HG03378 (cell line): ENCODE measurements at regions not wholly inside any gene's neighbourhood (a gene's known extent, or its start where the extent isn't known, plus 50 kb on each side); places are given as distances from the start of the nearest gene placed in this dataset.
A peak's percentile ranks its signal among the peaks of the same experiment; 100 is the strongest.
"Not testable (repeated sequence)": the region's sequence is repeated elsewhere in the genome, so short reads cannot be mapped to it uniquely, and the experiment has no call there.

Source experiments
- ATAC-seq: cut with Tn5 transposase; IDR thresholded peaks from one replicate; pipeline ENCODE4 v1.9.1; 2021; ENCODE audit warnings: mild to moderate bottlenecking, moderate library complexity; ENCODE audit not compliant: unreplicated experiment

DNA sequence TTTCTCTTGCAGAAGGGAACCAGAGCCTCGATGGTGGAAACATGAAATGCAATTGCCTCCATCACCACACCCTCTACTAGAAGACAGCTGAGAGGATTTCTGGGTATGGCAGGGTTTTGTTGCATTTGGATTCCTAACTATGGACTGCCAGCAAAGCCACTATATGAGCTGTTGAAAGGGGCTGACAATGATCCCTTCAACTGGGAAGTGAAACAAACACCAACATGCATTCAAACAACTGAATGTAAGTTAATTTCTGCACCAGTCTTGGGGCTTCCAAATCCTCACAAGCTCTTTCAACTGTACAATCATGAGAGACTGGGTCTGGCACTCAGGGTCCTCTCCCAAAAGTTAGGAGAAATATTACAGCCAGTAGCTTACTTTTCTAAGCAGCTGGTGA lies 116.7 kb upstream of the PLCL2 start:
- no peak for ATAC-seq

- ATAC-seq: no peak
These were observed 115.8 kb upstream of the PLCL2 start for GRCh38 chr3:16768956-16769355.

- ATAC-seq: no peak
These were observed 115.2 kb upstream of the PLCL2 start for GRCh38 chr3:16769525-16769924.

- ATAC-seq: no peak
These were observed 114.7 kb upstream of the PLCL2 start for GRCh38 chr3:16770021-16770420.

GRCh38 chr3:16770792-16771191 lies 114.0 kb upstream of the PLCL2 start:
- ATAC-seq: no peak

- not testable (repeated sequence) for ATAC-seq
These were observed 111.2 kb upstream of the PLCL2 start for GRCh38 chr3:16773594-16773993.

DNA sequence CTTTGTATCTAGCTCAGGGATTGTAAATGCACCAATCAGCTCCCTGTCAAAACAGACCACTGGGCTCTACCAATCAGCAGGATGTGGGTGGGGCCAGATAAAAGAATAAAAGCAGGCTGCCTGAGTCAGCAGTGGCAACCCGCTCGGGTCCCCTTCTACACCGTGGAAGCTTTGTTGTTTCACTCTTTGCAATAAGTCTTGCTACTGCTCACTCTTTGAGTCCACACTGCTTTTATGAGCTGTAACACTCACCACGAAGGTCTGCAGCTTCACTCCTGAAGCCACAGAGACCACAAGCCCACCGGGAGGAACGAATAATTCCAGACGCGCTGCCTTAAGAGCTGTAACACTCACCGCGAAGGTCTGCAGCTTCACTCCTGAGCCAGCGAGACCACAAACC lies 110.2 kb upstream of the PLCL2 start:
- ATAC-seq: not testable (repeated sequence)

DNA sequence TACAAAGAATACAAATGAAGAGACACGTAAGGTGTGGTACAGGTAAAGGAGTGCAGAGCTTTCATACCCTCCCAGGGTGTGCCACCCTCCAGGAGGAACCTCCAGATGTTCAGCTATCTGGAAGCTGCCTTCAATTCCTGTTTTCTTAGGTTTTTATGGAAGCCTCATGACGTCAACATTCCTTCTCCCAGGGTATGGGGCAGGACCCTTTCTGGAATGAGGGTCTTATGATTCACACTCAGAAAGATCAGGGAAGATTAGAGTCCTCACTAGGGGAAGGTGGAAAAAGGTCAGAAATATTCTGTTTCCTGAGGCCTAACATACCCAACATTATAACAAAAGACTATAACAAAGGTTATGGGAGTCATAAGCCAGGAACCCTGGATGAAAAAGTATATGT lies 99.8 kb upstream of the PLCL2 start:
- no peak for ATAC-seq

- no peak for ATAC-seq
These were observed 99.3 kb upstream of the PLCL2 start for GRCh38 chr3:16785465-16785864.

GRCh38 chr3:16788440-16789056 lies 96.2 kb upstream of the PLCL2 start:
- ATAC-seq: no peak

- no peak for ATAC-seq
These were observed 95.2 kb upstream of the PLCL2 start for GRCh38 chr3:16789344-16790120.

DNA sequence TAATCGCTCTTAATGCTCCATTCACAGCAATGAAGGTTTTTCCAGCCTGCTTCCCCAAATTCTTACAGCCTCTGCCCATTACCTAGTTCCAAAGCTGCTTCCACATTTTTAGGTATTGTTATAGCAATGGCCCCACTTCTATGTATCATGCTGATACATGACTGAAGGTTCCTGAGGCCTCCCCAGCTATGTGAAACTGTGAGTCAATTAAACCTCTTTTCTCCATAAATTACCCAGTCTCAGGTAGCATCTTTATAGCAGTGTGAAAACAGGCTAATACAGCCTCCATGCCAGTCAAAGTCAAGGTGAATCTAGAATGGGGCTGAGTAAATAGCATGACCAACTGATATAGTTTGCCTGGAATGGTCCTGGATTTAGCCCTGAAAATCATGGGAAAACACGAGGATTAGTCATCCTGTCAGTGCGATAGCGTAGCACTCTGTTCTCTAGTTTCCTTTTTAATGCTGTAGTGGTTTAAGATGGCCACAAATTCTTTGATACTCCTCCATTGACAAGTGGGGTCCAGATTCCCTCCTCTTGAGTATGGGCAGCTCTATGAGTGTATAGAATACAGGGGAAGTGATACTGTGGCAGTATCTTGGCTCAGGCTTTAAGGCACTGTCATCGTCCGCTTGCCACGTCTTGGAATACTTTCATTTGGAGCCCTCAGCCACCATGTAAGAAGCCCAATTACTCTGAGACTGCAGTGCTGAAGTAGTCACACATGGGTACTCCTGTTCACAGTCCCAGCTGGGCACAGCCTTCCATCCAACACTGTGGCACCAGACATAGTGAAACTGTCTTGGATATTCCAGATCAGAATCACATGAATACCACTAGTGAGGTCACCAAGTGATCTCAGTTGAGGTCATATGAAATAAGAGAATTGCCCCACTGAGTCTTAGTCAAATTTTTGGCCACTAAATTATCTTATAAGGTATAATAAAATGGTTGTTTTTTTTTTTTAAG lies 94.0 kb upstream of the PLCL2 start:
- no peak for ATAC-seq

- no peak for ATAC-seq
These were observed 91.4 kb upstream of the PLCL2 start for GRCh38 chr3:16793321-16793720.

DNA sequence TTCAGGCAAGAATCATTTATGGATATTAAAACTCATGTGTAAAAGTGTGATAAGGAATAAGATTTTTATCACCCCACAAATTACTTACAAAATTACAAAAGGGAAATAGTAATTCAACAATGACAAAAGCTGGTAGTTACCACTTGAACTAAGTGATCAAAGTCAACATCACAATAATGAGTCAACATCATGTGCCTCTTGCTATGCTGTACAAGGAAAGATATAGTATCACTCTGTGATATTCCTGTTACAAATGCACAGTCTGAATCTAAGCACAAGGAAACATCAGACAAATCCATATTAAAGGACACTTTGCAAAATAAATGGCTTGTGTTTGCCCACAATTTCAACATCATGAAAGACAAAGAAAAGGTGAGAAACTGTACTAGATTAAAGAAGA lies 90.5 kb upstream of the PLCL2 start:
- no peak for ATAC-seq

GRCh38 chr3:16795581-16795980 lies 89.2 kb upstream of the PLCL2 start:
- ATAC-seq: no peak

DNA sequence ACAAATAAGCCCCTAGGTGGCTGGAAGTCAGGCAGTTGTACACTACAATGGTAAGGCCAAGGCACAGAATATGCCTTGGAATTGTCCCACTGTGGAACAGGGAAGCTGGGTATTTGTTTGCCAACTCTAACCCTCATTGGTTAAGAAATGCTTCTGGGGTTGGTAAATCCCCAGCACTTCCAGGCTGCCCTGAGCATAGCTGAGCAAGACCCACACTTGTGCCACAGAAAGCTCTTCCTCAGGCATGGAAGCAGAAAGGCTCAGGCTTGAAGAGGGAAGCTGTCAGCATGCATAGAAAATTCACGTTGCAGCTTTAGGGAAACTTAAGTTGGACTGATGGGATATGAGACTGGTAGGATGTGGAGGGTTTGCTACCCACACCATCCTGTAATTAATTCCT lies 86.9 kb upstream of the PLCL2 start:
- no peak for ATAC-seq

GRCh38 chr3:16798738-16799137 lies 86.0 kb upstream of the PLCL2 start:
- ATAC-seq: no peak

DNA sequence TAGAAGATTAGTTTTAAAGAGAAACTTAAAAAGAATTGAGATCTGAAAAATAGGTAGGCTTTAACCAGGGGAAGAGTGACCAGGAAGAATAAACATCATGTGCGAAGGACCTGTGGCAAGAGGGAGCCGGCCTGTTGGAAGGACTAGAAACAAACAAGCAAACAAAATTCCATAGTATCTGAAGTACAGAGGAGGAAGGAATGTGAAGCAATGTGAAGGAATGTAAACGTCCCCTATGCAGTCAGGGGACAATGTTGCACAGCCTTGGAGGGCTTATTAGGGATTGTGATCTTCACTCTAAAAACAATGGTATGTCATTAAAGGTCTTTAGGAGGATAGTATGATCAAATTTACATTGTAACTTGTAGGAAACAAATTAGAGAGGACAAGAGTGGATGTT lies 84.4 kb upstream of the PLCL2 start:
- ATAC-seq: no peak

GRCh38 chr3:16801223-16801622 lies 83.5 kb upstream of the PLCL2 start:
- ATAC-seq: no peak

DNA sequence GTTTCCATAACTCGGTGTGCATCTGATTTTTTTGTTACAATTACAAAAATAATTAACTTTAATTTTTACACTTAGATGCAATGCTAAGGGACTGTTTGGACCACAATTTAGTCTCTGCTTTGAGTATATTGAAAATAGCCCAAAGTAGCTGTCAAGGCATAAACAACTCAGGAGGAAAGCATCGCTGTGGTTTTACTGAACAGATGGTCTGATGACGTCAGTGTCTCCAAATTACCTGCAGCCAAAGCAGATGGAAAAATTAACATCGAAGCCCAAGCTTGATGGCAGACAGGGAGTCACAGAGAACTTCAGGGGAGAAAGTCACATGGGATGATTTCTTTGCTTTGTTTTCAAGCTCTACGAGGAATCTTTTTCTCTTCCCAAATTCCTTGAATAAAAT lies 83.1 kb upstream of the PLCL2 start:
- no peak for ATAC-seq

- peak; percentile 79 for ATAC-seq
These were observed 82.4 kb upstream of the PLCL2 start for GRCh38 chr3:16802389-16802788.

DNA sequence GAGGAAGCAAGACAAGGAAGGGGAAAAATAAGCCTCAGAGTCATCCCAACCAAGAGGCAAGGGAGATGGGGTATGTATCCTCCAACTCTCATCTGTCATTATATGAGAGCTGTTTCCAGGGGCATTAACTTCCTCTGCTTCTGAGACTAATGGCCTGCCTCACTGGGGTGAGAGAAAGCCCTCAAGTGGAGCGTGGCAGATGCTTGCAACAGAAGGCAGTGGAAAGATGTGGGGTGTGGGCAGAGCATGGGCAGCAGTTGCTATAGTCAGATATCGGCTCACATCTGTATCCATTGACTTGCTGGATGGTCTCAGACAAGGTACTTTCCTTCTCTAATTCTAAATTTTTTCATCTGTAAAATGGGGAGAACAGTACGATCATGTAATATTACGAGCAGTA lies 81.7 kb upstream of the PLCL2 start:
- ATAC-seq: no peak
